PC-3 (cell line): ENCODE measurements at regions not wholly inside any gene's neighbourhood (a gene's known extent, or its start where the extent isn't known, plus 50 kb on each side); places are given as distances from the start of the nearest gene placed in this dataset.

ENCODE experiments used
- ATAC-seq: fragments of 200-7000 bp; cut with Tn5 transposase; 2 replicates; pipeline ENCODE4 v1.9.1; 2020; ENCODE audit warnings: mild to moderate bottlenecking, moderate library complexity
- BruUV-seq: library from RNA; stranded (reverse); fragments of 400-500 nt; replicated peaks from 2 replicates; lab custom pipeline; 2021; lab: Mats Ljungman, UMichigan
- CTCF ChIA-PET: fragments of 300-600 bp; sonication (Branson Sonifier 250); formaldehyde crosslinking; loops from one replicate; lab custom pipeline; 2022; ENCODE audit warnings: antibody characterized with exemption; lab: Charles Lee
- POLR2A ChIA-PET: fragments of 300-600 bp; sonication (Branson Sonifier 250); formaldehyde crosslinking; loops from one replicate; lab custom pipeline; 2022; ENCODE audit warnings: antibody characterized with exemption; ENCODE audit not compliant: unreplicated experiment; lab: Charles Lee
- DNase-seq: peaks from one replicate; pipeline ENCODE4 v3.0.0-alpha.2; 2015
- H2AFZ ChIP-seq: fragments of 300-600 bp; sonication (generic); 2 replicates; pipeline ENCODE4 v1.6.0; 2016; ENCODE audit warnings: antibody characterized with exemption, low read length
- H3F3A ChIP-seq: fragments of 300-600 bp; sonication (generic); one replicate; pipeline ENCODE4 v1.6.0; 2017; ENCODE audit warnings: antibody characterized with exemption, low read length, control low read depth, mild to moderate bottlenecking; ENCODE audit not compliant: unreplicated experiment
- H3K27ac ChIP-seq: fragments of 300-600 bp; sonication (generic); 2 replicates; pipeline ENCODE4 v1.5.1; 2016; ENCODE audit warnings: mild to moderate bottlenecking, low read length
- H3K27me3 ChIP-seq: fragments of 300-600 bp; sonication (generic); 2 replicates; pipeline ENCODE4 v1.6.1; 2016; ENCODE audit warnings: low read length, mixed read lengths
- H3K36me3 ChIP-seq: fragments of 300-600 bp; sonication (generic); 2 replicates; pipeline ENCODE4 v1.6.1; 2016; ENCODE audit warnings: low read depth, mixed run types, low read length, mixed read lengths
- H3K4me1 ChIP-seq: fragments of 300-600 bp; sonication (generic); 2 replicates; pipeline ENCODE4 v1.5.1; 2016; ENCODE audit warnings: low read length; ENCODE audit not compliant: insufficient read depth
- H3K4me2 ChIP-seq: fragments of 300-600 bp; sonication (generic); 2 replicates; pipeline ENCODE4 v1.6.0; 2016; ENCODE audit warnings: low read length
- H3K4me3 ChIP-seq: fragments of 300-600 bp; sonication (generic); 2 replicates; pipeline ENCODE4 v1.5.1; 2016; ENCODE audit warnings: mild to moderate bottlenecking, low read length, mixed read lengths
- H3K79me2 ChIP-seq: fragments of 300-600 bp; sonication (generic); 2 replicates; pipeline ENCODE4 v1.6.1; 2017; ENCODE audit warnings: low read length, mixed read lengths
- H3K9ac ChIP-seq: fragments of 300-600 bp; sonication (generic); 2 replicates; pipeline ENCODE4 v1.6.0; 2016; ENCODE audit warnings: mild to moderate bottlenecking, low read length
- H3K9me2 ChIP-seq: fragments of 300-600 bp; sonication (generic); replicated peaks from 2 replicates; pipeline ENCODE4 v1.6.1; 2016; ENCODE audit warnings: mixed run types, low read length, mixed read lengths
- H3K9me3 ChIP-seq: fragments of 300-600 bp; sonication (generic); 2 replicates; pipeline ENCODE4 v1.6.1; 2016; ENCODE audit warnings: low read length, mixed read lengths
- H4K20me1 ChIP-seq: fragments of 300-600 bp; sonication (generic); 2 replicates; pipeline ENCODE4 v1.6.1; 2016; ENCODE audit warnings: low read length, mixed read lengths
- EZH2 ChIP-seq: fragments of 300-600 bp; sonication (generic); IDR thresholded peaks from one replicate; pipeline ENCODE4 v1.6.1; 2017; ENCODE audit warnings: antibody characterized with exemption, mild to moderate bottlenecking, low read length; ENCODE audit not compliant: unreplicated experiment
- EZH2phosphoT487 ChIP-seq: fragments of 300-600 bp; sonication (generic); IDR thresholded peaks from 2 replicates; pipeline ENCODE4 v1.6.1; 2018; ENCODE audit warnings: mild to moderate bottlenecking, antibody characterized with exemption, low read length, borderline replicate concordance
- intact Hi-C: fragments of 100-400 bp; cut with micrococcal nuclease; formaldehyde crosslinking; loops from 2 replicates; pipeline ENCODE4 v1.9.0; 2023
- TF ChIP-seq, protein P1 (sequence below): fragments of 300-600 bp; sonication (generic); conservative IDR thresholded peaks from 2 replicates; pipeline ENCODE4 v1.5.1; 2017; ENCODE audit warnings: antibody characterized with exemption, low read depth, mild to moderate bottlenecking, low read length

DNA sequence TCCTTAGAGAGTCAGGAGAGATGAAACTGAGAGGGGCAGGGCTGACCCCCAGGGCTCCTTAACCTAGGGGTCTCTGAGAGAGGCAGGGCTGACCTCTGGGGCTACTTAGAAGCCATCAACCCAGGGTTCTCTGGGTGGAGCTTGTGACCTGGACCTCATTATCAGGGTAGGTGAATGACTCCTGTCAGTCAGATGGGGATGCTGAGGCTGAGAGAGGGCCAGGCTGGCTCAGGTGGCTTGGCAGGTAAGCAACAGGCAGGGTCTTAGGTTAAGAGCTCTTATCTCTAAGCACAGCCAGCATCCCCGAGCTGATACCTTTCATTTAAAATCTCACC lies 160.9 kb downstream of the PTPRU start:
- ATAC-seq (no peak), DNase-seq (no peak)
- no peak overlapping the region for H3K9ac ChIP-seq
- H3K36me3 ChIP-seq: no peaks in the 10 kb centered on the region
- H3K79me2 ChIP-seq: no peaks in the 10 kb centered on the region
- H3K9me2 ChIP-seq: no peaks in the 10 kb centered on the region
- no peak overlapping the region for H3K4me3 ChIP-seq
- no peak overlapping the region for H2AFZ ChIP-seq
- H3K27ac ChIP-seq: no peak overlapping the region
- no peaks in the 10 kb centered on the region for H3K9me3 ChIP-seq
- intact Hi-C loops: no loop called here
- CTCF ChIA-PET: interaction anchor here (1.0 kb wide), 1 partner anchor 152 kb away, joined by 3 read pairs; no protein-coding TSS in a partner anchor
- TF ChIP-seq EZH2phosphoT487: no peak
- no peak for TF ChIP-seq EZH2
- TF ChIP-seq, protein P1, sequence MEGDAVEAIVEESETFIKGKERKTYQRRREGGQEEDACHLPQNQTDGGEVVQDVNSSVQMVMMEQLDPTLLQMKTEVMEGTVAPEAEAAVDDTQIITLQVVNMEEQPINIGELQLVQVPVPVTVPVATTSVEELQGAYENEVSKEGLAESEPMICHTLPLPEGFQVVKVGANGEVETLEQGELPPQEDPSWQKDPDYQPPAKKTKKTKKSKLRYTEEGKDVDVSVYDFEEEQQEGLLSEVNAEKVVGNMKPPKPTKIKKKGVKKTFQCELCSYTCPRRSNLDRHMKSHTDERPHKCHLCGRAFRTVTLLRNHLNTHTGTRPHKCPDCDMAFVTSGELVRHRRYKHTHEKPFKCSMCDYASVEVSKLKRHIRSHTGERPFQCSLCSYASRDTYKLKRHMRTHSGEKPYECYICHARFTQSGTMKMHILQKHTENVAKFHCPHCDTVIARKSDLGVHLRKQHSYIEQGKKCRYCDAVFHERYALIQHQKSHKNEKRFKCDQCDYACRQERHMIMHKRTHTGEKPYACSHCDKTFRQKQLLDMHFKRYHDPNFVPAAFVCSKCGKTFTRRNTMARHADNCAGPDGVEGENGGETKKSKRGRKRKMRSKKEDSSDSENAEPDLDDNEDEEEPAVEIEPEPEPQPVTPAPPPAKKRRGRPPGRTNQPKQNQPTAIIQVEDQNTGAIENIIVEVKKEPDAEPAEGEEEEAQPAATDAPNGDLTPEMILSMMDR: no peak
- no TSS peak for BruUV-seq
- H3K27me3 ChIP-seq: no peaks in the 10 kb centered on the region
- H3K4me1 ChIP-seq: no peaks in the 10 kb centered on the region
- H4K20me1 ChIP-seq: no peaks in the 10 kb centered on the region
- H3K4me2 ChIP-seq: no peak overlapping the region
- no peaks in the 10 kb centered on the region for H3F3A ChIP-seq
- POLR2A ChIA-PET: no interaction called here

DNA sequence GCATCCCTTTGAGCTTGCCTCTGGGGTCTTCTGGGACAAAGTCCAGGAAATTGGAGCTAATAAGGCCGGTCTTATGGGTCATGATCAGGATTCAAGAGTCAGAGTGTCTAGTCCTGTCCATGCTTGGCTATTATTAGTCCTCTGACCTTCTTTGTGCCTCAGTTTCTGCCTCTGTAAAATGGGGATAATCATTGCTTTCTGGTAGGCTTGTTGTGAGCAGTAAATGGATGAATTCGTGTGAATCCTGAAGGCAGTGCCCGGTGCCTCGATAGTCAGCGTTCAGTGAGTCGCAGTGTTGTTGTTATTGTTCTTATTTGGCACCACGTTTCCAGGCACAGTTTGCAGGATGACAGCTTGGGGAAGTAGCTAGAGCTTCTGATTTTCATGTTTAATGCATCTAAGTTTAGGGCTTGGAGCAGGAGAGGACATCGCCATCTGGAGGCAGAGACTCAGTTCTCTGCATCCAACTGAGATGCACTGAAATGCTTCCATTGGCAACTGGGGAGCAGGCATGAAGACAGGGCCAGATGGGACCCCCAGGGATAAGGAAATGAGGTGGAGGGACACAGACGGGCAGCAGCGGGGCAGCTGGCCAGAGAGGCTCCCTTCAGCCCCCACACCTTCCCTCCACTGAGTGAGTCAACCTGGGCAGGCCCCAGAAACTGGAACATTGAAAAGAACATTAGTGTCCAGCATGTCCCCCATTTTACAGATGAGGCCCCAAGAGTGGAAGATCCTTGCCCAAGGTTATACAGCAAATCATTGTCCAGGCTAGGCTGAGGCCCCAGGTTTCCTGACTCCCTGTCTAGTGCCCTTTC lies 160.3 kb downstream of the PTPRU start:
- no peaks in the 10 kb centered on the region for H3K4me1 ChIP-seq
- POLR2A ChIA-PET: no interaction called here
- ATAC-seq: no peak

More for the DNA sequence above, 160.3 kb downstream of the PTPRU start:
- TF ChIP-seq, protein P1: peak; percentile 50
- no peak for TF ChIP-seq EZH2phosphoT487
- H3K4me3 ChIP-seq: no peak overlapping the region
- no peaks in the 10 kb centered on the region for H3K9me3 ChIP-seq
- H4K20me1 ChIP-seq: no peaks in the 10 kb centered on the region
- H3K9me2 ChIP-seq: no peaks in the 10 kb centered on the region
- no peaks in the 10 kb centered on the region for H3K36me3 ChIP-seq
- no peaks in the 10 kb centered on the region for H3K27me3 ChIP-seq
- no peak overlapping the region for H2AFZ ChIP-seq
- H3K79me2 ChIP-seq: no peaks in the 10 kb centered on the region
- CTCF ChIA-PET: interaction anchor here (0.6 to 1.0 kb wide), 2 partner anchors 151 to 1458 kb away, joined by 3 read pairs; no protein-coding TSS in a partner anchor
- intact Hi-C loops: loop anchor here (1.0 kb wide), 1 partner anchor 151 kb away; no protein-coding TSS in a partner anchor
- peak; percentile 19 for DNase-seq
- H3F3A ChIP-seq: no peaks in the 10 kb centered on the region
- no peak overlapping the region for H3K9ac ChIP-seq
- no peak overlapping the region for H3K27ac ChIP-seq
- no TSS peak for BruUV-seq
- H3K4me2 ChIP-seq: no peak overlapping the region
